ENCODE measurements at regions not wholly inside any gene's neighbourhood (a gene's known extent, or its start where the extent isn't known, plus 50 kb on each side); places are given as distances from the start of the nearest gene placed in this dataset.

DNA sequence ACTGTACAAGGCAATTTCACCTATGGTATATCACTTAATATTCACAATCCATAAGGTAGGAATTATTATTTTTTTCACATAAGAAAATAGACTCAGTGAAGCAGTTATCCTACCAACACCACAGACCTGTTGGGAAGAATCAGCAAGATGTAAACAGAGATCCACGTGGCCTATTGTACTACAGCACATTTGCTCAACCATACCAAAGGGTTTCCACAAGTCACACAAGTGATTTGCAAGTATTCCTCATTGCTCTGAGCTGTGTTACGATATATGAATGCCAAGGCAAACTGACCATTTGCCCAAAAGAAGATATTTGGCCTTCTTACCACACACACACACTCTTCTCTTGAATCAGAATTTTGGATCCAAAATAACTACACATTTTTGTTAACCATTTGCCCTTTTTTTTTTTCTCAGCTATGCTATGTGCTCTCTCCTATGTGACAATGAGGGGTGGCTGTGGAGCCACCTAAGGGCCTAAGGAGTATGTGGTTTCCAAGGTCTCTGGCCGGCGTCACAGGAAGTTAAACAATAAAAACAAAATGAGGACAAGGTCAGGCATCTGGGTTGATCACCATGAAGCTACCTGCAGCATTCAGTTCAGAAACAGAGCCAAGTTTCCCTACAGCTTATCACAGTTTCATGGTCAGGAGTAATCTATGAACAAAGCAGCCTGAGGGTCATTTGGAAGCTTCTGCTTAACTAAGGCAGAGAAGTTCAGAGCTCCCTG is 171.0 kb upstream of the FREM1 start:
- no peak for DNase-seq
- no peak for FAIRE-seq

DNA sequence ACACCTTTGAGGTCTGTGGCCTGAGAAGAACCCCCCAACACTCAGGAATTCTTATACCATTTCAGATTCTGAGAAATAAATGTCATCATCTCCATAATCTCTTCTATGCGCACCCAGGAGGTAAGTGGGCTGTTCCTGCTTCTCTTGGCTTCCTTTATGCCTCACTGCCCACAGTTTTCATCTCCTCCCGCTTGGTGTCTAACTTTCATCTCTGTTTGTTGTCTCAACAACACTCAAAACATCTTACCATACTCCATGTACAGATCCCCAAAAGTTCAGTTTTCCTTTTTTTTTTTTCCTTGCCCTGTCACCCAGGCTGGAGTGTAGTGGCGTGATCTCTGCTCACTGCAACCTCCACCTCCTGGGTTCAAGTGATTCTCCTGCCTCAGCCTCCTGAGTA is 170.2 kb upstream of the FREM1 start:
- WGBS, 3 donors = 61 to 65% (median 62%) methylated on average over 3 of the region's 3 CpGs

More for the DNA sequence above, 171.0 kb upstream of the FREM1 start:
- H3K9me3 ChIP-seq (ENCODE audit: control insufficient read depth in 2 of 2, insufficient read depth in 1 of 2, low read depth in 1 of 2, low read length in 1 of 2) = no peaks in the 10 kb centered on the region
- H3K27me3 ChIP-seq (ENCODE audit: control insufficient read depth in 3 of 3, insufficient read depth in 3 of 3, low read length in 3 of 3) = peaks cover 0 to 5% (median 0%) of the 10 kb centered on the region in 3 donors
- WGBS, 3 donors = 63 to 79% (median 66%) methylated on average over 4 of the region's 4 CpGs
- no peak overlapping the region for H3K27ac ChIP-seq (ENCODE audit: low read depth in 1 of 3, low read length in 2 of 3)
- no peak overlapping the region for H3K4me3 ChIP-seq (ENCODE audit: low read depth in 1 of 3, low read length in 3 of 3)
- H3K36me3 ChIP-seq (ENCODE audit: control insufficient read depth in 3 of 3, insufficient read depth in 2 of 3, low read depth in 1 of 3, low read length in 3 of 3) = no peaks in the 10 kb centered on the region
- no peaks in the 10 kb centered on the region for H3K4me1 ChIP-seq (ENCODE audit: control insufficient read depth in 3 of 3, insufficient read depth in 2 of 3, low read depth in 1 of 3, low read length in 2 of 3)

DNA sequence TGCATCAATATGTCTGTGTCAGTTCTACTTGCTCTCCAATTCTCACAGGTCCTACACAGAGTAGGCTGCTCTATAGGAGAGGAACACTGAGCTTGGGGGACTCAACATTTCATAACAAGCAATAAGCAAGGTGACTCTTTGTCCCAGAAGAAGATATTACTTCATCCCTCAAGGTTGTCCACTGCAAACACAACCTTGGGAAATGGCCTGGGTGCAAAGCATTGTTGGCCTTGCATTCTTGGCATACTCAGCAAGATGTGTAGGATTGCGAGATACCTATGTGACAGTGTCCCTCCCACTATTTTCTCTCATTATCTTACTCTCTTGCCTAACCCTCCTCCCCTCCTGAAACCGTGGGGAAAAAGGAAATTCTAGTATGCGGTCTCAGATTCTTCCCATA is 169.8 kb upstream of the FREM1 start:
- H3K4me3 ChIP-seq (ENCODE audit: low read depth in 1 of 3, low read length in 3 of 3) = no peak overlapping the region
- H3K36me3 ChIP-seq (ENCODE audit: control insufficient read depth in 3 of 3, insufficient read depth in 2 of 3, low read depth in 1 of 3, low read length in 3 of 3) = no peaks in the 10 kb centered on the region
- H3K9me3 ChIP-seq (ENCODE audit: control insufficient read depth in 2 of 2, insufficient read depth in 1 of 2, low read depth in 1 of 2, low read length in 1 of 2) = no peaks in the 10 kb centered on the region
- H3K27me3 ChIP-seq (ENCODE audit: control insufficient read depth in 3 of 3, insufficient read depth in 3 of 3, low read length in 3 of 3) = peaks cover 0 to 5% (median 0%) of the 10 kb centered on the region in 3 donors
- WGBS, 3 donors = 63 to 76% (median 72%) methylated on average over 3 of the region's 3 CpGs
- DNase-seq (no peak), FAIRE-seq (no peak)
- no peak overlapping the region for H3K27ac ChIP-seq (ENCODE audit: low read depth in 1 of 3, low read length in 2 of 3)
- H3K4me1 ChIP-seq (ENCODE audit: control insufficient read depth in 3 of 3, insufficient read depth in 2 of 3, low read depth in 1 of 3, low read length in 2 of 3) = no peaks in the 10 kb centered on the region

More for the DNA sequence above, 170.2 kb upstream of the FREM1 start:
- Histone ChIP-seq H3K9me3 (ENCODE audit: control insufficient read depth in 2 of 2, insufficient read depth in 1 of 2, low read depth in 1 of 2, low read length in 1 of 2) (no peaks in the 10 kb centered on the region), H3K36me3 (ENCODE audit: control insufficient read depth in 3 of 3, insufficient read depth in 2 of 3, low read depth in 1 of 3, low read length in 3 of 3) (no peaks in the 10 kb centered on the region), H3K27me3 (ENCODE audit: control insufficient read depth in 3 of 3, insufficient read depth in 3 of 3, low read length in 3 of 3) (peaks cover 0 to 5% (median 0%) of the 10 kb centered on the region in 3 donors), H3K4me3 (ENCODE audit: low read depth in 1 of 3, low read length in 3 of 3) (no peak overlapping the region), H3K27ac (ENCODE audit: low read depth in 1 of 3, low read length in 2 of 3) (no peak overlapping the region), H3K4me1 (ENCODE audit: control insufficient read depth in 3 of 3, insufficient read depth in 2 of 3, low read depth in 1 of 3, low read length in 2 of 3) (no peaks in the 10 kb centered on the region)
- no peak for DNase-seq
- no peak for FAIRE-seq

DNA sequence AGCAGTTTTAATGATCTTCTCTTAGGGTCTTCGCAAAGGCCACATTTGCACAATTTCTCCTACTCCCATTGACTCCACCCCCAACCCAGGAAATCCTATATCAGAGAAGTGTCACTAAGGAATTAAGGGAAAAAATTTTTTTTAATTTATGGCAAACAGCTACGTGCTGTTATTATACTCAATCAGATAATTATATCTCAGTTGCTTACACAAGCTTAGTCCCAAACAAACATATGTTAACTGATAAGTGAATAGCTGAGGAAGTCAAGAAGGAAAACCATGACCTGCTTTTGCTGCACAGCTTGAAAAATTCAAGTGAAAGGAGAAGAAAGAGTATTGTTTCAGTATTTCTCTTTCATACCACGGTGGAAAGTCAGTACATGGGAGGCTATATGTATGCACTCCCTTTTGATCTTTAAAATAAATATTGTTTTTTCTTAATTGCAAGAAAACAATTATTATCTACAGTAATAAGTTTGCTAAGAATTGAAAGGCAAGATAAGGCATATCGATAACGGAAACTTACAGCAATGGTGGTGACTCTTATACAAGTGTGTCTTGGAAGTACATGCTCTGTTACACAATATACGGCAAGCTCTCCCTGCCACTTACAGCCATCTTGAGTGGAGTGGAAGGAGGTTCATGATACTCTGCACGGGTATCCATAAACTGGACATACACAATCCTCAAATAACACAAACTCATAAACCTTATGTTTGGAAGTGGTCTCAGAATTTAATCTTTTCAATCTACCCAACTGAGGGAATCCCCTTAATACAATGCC is 167.9 kb upstream of the FREM1 start:
- H3K27ac ChIP-seq (ENCODE audit: low read depth in 1 of 3, low read length in 2 of 3) = no peak overlapping the region
- peaks cover 0 to 5% (median 0%) of the 10 kb centered on the region in 3 donors for H3K27me3 ChIP-seq (ENCODE audit: control insufficient read depth in 3 of 3, insufficient read depth in 3 of 3, low read length in 3 of 3)
- H3K4me3 ChIP-seq (ENCODE audit: low read depth in 1 of 3, low read length in 3 of 3) = no peak overlapping the region
- H3K4me1 ChIP-seq (ENCODE audit: control insufficient read depth in 3 of 3, insufficient read depth in 2 of 3, low read depth in 1 of 3, low read length in 2 of 3) = no peaks in the 10 kb centered on the region
- no peak for FAIRE-seq
- 24 to 50% (median 41%) methylated on average over 7 of the region's 7 CpGs for WGBS, 3 donors
- peak in 1 of 2 donors; percentile 3 for DNase-seq
- no peaks in the 10 kb centered on the region for H3K36me3 ChIP-seq (ENCODE audit: control insufficient read depth in 3 of 3, insufficient read depth in 2 of 3, low read depth in 1 of 3, low read length in 3 of 3)
- H3K9me3 ChIP-seq (ENCODE audit: control insufficient read depth in 2 of 2, insufficient read depth in 1 of 2, low read depth in 1 of 2, low read length in 1 of 2) = no peaks in the 10 kb centered on the region

DNA sequence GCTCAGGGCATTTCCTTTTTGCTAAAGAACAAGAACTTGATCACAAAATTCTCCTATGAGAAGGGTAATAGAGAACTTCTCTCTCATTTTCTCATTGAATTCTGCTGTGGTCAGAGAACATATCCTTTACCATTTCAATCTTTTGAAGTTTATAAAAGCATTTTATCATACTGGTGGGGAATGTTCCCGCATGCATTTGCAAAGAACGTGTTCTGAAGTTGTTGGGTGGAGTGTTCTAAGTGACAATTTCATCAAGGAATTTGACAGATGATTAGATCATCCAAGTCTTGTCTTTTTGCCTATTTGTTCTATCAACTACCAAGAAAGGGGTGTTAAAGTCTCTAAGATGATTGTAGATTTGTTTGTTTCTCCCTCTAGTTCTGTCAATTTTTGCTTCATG is 163.4 kb upstream of the FREM1 start:
- H3K27ac ChIP-seq (ENCODE audit: low read depth in 1 of 3, low read length in 2 of 3) = no peak overlapping the region
- 68 to 92% (median 90%) methylated on average over 2 of the region's 2 CpGs for WGBS, 3 donors
- FAIRE-seq = no peak

DNA sequence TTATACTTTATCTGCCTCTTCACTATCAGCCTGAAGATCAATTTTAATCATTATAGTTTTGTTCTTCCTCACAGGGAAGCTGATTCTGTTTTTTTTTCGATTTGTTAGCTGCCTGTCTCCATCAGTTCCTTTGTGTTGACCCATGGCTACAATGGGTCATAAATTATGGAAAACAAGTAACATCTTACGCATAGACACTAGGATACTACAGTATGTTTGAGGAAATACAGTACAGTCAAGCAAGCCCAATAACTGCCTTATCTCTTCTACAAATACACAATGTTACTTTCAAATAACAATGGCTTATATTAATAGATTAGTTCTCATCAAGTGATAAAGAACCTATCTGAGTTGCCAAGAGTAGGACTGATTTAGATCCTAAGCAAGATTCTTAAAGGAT is 160.5 kb upstream of the FREM1 start:
- no peak overlapping the region for H3K27ac ChIP-seq (ENCODE audit: low read depth in 1 of 3, low read length in 2 of 3)
- no peak for DNase-seq
- H3K9me3 ChIP-seq (ENCODE audit: control insufficient read depth in 2 of 2, insufficient read depth in 1 of 2, low read depth in 1 of 2, low read length in 1 of 2) = no peaks in the 10 kb centered on the region
- no peaks in the 10 kb centered on the region for H3K27me3 ChIP-seq (ENCODE audit: control insufficient read depth in 3 of 3, insufficient read depth in 3 of 3, low read length in 3 of 3)
- H3K4me3 ChIP-seq (ENCODE audit: low read depth in 1 of 3, low read length in 3 of 3) = no peak overlapping the region
- H3K4me1 ChIP-seq (ENCODE audit: control insufficient read depth in 3 of 3, insufficient read depth in 2 of 3, low read depth in 1 of 3, low read length in 2 of 3) = no peaks in the 10 kb centered on the region
- no peaks in the 10 kb centered on the region for H3K36me3 ChIP-seq (ENCODE audit: control insufficient read depth in 3 of 3, insufficient read depth in 2 of 3, low read depth in 1 of 3, low read length in 3 of 3)
- FAIRE-seq = no peak
- WGBS, 3 donors = 65 to 77% (median 75%) methylated on average over 2 of the region's 2 CpGs

More for the DNA sequence above, 163.4 kb upstream of the FREM1 start:
- Histone ChIP-seq H3K27me3 (ENCODE audit: control insufficient read depth in 3 of 3, insufficient read depth in 3 of 3, low read length in 3 of 3) (peaks cover 0 to 2% (median 0%) of the 10 kb centered on the region in 3 donors), H3K4me3 (ENCODE audit: low read depth in 1 of 3, low read length in 3 of 3) (no peak overlapping the region), H3K9me3 (ENCODE audit: control insufficient read depth in 2 of 2, insufficient read depth in 1 of 2, low read depth in 1 of 2, low read length in 1 of 2) (no peaks in the 10 kb centered on the region), H3K4me1 (ENCODE audit: control insufficient read depth in 3 of 3, insufficient read depth in 2 of 3, low read depth in 1 of 3, low read length in 2 of 3) (no peaks in the 10 kb centered on the region), H3K36me3 (ENCODE audit: control insufficient read depth in 3 of 3, insufficient read depth in 2 of 3, low read depth in 1 of 3, low read length in 3 of 3) (no peaks in the 10 kb centered on the region)
- DNase-seq = no peak

DNA sequence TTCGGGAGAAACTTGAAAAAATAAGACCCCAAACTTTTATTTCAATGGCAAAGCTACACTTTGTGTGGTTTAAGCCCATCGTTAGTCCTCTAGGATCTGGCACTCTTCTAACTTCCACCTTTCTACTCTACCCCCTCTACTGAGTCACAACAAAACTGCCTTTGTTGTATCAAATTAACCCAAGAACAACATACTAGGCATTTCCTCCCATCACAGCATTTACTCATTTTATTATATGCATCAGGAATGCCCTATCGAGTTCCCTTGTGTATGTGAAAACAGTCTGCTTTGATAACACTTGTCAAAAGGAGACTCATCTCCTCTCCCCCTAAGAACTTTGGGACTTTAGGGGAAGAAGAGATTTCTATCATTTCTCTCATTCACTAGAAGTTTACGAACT is 158.9 kb upstream of the FREM1 start:
- no peaks in the 10 kb centered on the region for H3K4me1 ChIP-seq (ENCODE audit: control insufficient read depth in 3 of 3, insufficient read depth in 2 of 3, low read depth in 1 of 3, low read length in 2 of 3)
- H3K36me3 ChIP-seq (ENCODE audit: control insufficient read depth in 3 of 3, insufficient read depth in 2 of 3, low read depth in 1 of 3, low read length in 3 of 3) = no peaks in the 10 kb centered on the region
- FAIRE-seq (no peak), DNase-seq (no peak)
- H3K27ac ChIP-seq (ENCODE audit: low read depth in 1 of 3, low read length in 2 of 3) = no peak overlapping the region
- no peaks in the 10 kb centered on the region for H3K27me3 ChIP-seq (ENCODE audit: control insufficient read depth in 3 of 3, insufficient read depth in 3 of 3, low read length in 3 of 3)
- H3K9me3 ChIP-seq (ENCODE audit: control insufficient read depth in 2 of 2, insufficient read depth in 1 of 2, low read depth in 1 of 2, low read length in 1 of 2) = no peaks in the 10 kb centered on the region
- 79 to 82% (median 80%) methylated on average over 4 of the region's 4 CpGs for WGBS, 3 donors
- H3K4me3 ChIP-seq (ENCODE audit: low read depth in 1 of 3, low read length in 3 of 3) = no peak overlapping the region

DNA sequence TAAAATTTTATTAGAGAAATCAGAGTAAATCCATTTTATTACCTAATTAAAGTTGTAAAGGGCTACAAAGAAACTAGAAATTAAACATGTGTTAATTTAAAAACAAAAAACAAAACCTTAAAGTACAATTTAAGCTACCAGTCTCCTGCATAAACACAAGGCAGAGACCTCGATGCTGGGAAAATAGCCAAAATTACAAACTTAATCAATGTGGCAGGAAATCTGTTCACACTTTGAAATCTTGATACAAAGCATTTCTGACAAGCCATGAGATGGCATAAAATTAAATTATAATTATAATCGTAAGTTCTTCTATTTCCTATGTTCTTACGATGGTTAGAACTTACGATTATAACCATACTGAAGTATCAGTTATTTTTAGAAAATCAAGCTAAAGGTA is 158.0 kb upstream of the FREM1 start:
- Histone ChIP-seq H3K27me3 (ENCODE audit: control insufficient read depth in 3 of 3, insufficient read depth in 3 of 3, low read length in 3 of 3) (no peaks in the 10 kb centered on the region), H3K4me1 (ENCODE audit: control insufficient read depth in 3 of 3, insufficient read depth in 2 of 3, low read depth in 1 of 3, low read length in 2 of 3) (no peaks in the 10 kb centered on the region)
- 59 to 81% (median 70%) methylated on average over 4 of the region's 4 CpGs for WGBS, 3 donors

More for the DNA sequence above, 158.0 kb upstream of the FREM1 start:
- no peak for FAIRE-seq
- no peaks in the 10 kb centered on the region for H3K9me3 ChIP-seq (ENCODE audit: control insufficient read depth in 2 of 2, insufficient read depth in 1 of 2, low read depth in 1 of 2, low read length in 1 of 2)
- no peak overlapping the region for H3K27ac ChIP-seq (ENCODE audit: low read depth in 1 of 3, low read length in 2 of 3)
- no peak overlapping the region for H3K4me3 ChIP-seq (ENCODE audit: low read depth in 1 of 3, low read length in 3 of 3)
- H3K36me3 ChIP-seq (ENCODE audit: control insufficient read depth in 3 of 3, insufficient read depth in 2 of 3, low read depth in 1 of 3, low read length in 3 of 3) = no peaks in the 10 kb centered on the region
- no peak for DNase-seq

Measured in small intestine (tissue), 7 donors.